Subcutaneous abdominal adipose tissue (tissue), 5 donors: ENCODE measurements at regions not wholly inside any gene's neighbourhood (a gene's known extent, or its start where the extent isn't known, plus 50 kb on each side); places are given as distances from the start of the nearest gene placed in this dataset.

Experiments
- H3K27ac ChIP-seq: one replicate; pipeline ENCODE4 v1.7.0; 2013; ENCODE audit warnings: low read depth, mild to moderate bottlenecking, inconsistent platforms, low read length, moderate library complexity
- H3K27me3 ChIP-seq, 5 donors: one replicate each; pipeline ENCODE4 v1.7.0; 2013; ENCODE audit warnings: low read length in 5 of 5, inconsistent platforms in 1 of 5; ENCODE audit not compliant: control insufficient read depth in 5 of 5, insufficient read depth in 4 of 5
- H3K36me3 ChIP-seq, 5 donors: one replicate each; pipeline ENCODE4 v1.7.0; 2013; ENCODE audit warnings: low read length in 5 of 5; ENCODE audit not compliant: control insufficient read depth in 5 of 5, insufficient read depth in 5 of 5
- H3K4me1 ChIP-seq, 5 donors: one replicate each; pipeline ENCODE4 v1.7.0; 2013; ENCODE audit warnings: low read length in 5 of 5, mild to moderate bottlenecking in 3 of 5, moderate library complexity in 1 of 5; ENCODE audit not compliant: control insufficient read depth in 5 of 5, insufficient read depth in 5 of 5
- H3K4me3 ChIP-seq, 5 donors: one replicate each; pipeline ENCODE4 v1.7.0; 2013; ENCODE audit warnings: low read length in 5 of 5, low read depth in 1 of 5
- H3K9ac ChIP-seq, 5 donors: one replicate each; pipeline ENCODE4 v1.7.0; 2013; ENCODE audit warnings: low read length in 5 of 5, mild to moderate bottlenecking in 4 of 5, moderate library complexity in 3 of 5
- H3K9me3 ChIP-seq, 5 donors: one replicate each; pipeline ENCODE4 v1.7.0; 2013; ENCODE audit warnings: low read length in 5 of 5; ENCODE audit not compliant: control insufficient read depth in 5 of 5
- donor health status: healthy.
- donor health status: healthy.
- donor health status: healthy.
- donor health status: healthy.
- donor health status: healthy.

GRCh38 chr4:53714236-53715140 lies 123.2 kb upstream of the LNX1 start:
- no peaks in the 10 kb centered on the region for H3K9me3 ChIP-seq
- peaks cover 0 to 3% (median 0%) of the 10 kb centered on the region in 5 donors for H3K27me3 ChIP-seq
- no peaks in the 10 kb centered on the region for H3K36me3 ChIP-seq
- H3K27ac ChIP-seq, result no peak overlapping the region
- no peak overlapping the region for H3K4me3 ChIP-seq
- H3K4me1 ChIP-seq, result peaks cover 0 to 11% (median 0%) of the 10 kb centered on the region in 5 donors
- H3K9ac ChIP-seq, result no peak overlapping the region

DNA sequence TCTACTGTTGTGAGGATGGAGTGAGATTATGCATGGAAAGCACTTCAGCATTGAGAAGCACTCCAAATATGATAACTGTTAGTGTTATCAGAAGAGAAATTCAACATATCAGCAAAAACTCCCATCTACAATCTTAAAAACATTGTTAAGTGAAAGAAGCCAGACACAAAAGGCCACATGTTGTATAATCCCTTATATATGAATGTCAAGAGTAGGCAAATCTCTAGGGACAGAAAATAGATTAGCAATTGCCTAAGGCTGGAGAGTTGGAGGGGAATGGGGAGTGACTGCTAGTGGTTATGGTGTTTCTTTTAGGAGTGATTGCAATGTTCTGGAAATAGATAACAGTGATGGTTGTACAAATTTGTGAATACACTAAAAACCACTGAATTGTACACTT lies 122.5 kb upstream of the LNX1 start:
- peaks cover 0 to 11% (median 0%) of the 10 kb centered on the region in 5 donors for H3K4me1 ChIP-seq
- H3K27me3 ChIP-seq, result peaks cover 0 to 3% (median 0%) of the 10 kb centered on the region in 5 donors
- H3K36me3 ChIP-seq, result no peaks in the 10 kb centered on the region
- no peak overlapping the region for H3K4me3 ChIP-seq
- H3K9me3 ChIP-seq, result no peaks in the 10 kb centered on the region
- no peak overlapping the region for H3K27ac ChIP-seq
- H3K9ac ChIP-seq, result no peak overlapping the region

DNA sequence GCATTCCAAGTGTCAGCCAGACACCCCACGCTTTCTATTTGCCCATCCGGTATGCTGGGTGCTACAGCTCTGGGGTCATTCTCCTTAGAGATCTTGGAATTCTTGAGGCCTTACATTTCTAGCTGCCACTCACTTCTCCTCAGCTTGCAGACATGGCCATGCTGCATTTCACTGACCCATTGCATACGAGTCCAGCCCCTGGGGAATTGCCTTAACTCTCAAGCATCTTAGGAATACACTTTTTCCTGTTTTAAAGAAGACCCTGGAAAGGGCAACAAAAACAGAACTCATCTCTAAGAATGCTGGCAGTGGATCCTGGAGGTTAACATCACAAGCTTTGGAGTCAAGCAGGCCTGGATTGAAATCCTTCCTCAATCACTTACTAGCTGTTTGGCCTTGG lies 122.0 kb upstream of the LNX1 start:
- no peaks in the 10 kb centered on the region for H3K9me3 ChIP-seq
- H3K27me3 ChIP-seq, result peaks cover 0 to 3% (median 0%) of the 10 kb centered on the region in 5 donors
- H3K9ac ChIP-seq, result no peak overlapping the region
- H3K36me3 ChIP-seq, result no peaks in the 10 kb centered on the region
- H3K4me3 ChIP-seq, result no peak overlapping the region
- H3K4me1 ChIP-seq, result peaks cover 0 to 11% (median 0%) of the 10 kb centered on the region in 5 donors
- H3K27ac ChIP-seq, result no peak overlapping the region

DNA sequence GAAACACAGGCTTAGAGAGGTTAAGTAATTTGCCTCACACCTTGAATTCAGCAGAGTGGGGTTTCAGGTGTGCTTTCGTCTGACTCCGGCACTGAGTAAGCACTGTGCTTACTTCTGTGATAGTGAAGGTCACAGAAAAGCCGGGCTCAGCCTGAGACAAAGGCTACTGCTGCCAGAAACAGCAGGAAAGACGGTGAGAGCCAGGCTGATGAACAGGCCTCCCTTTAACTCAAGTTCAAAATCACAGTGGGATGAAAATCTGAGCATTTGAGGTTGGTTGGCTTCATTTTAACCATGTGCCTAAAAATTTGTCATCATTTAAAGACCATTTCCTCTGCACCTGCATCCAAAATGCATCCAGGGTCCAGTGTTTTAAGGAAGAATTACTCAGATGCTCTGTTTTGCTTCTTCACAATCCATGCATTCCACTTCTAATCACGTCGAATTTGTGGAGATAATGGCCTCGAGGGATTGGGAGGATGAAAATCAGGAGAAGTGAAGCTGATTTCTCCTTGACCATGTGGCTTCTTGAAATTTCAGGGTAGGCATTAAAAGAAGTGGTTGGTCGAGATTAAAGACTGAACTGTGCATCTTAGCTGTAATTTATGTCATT lies 121.2 kb upstream of the LNX1 start:
- H3K9ac ChIP-seq, result no peak overlapping the region
- H3K27ac ChIP-seq, result no peak overlapping the region
- peaks cover 0 to 11% (median 0%) of the 10 kb centered on the region in 5 donors for H3K4me1 ChIP-seq

GRCh38 chr4:53711926-53712325 lies 120.6 kb upstream of the LNX1 start:
- Histone ChIP-seq H3K4me3 (no peak overlapping the region), H3K9me3 (no peaks in the 10 kb centered on the region), H3K27ac (no peak overlapping the region), H3K4me1 (peaks cover 0 to 6% (median 0%) of the 10 kb centered on the region in 5 donors), H3K36me3 (no peaks in the 10 kb centered on the region), H3K27me3 (peaks cover 0 to 3% (median 0%) of the 10 kb centered on the region in 5 donors), H3K9ac (no peak overlapping the region)

More for the DNA sequence above, 121.2 kb upstream of the LNX1 start:
- no peak overlapping the region for H3K4me3 ChIP-seq
- H3K9me3 ChIP-seq, result no peaks in the 10 kb centered on the region
- H3K27me3 ChIP-seq, result peaks cover 0 to 3% (median 0%) of the 10 kb centered on the region in 5 donors
- H3K36me3 ChIP-seq, result no peaks in the 10 kb centered on the region

GRCh38 chr4:53709693-53710092 lies 118.4 kb upstream of the LNX1 start:
- Histone ChIP-seq H3K27ac (no peak overlapping the region), H3K9ac (no peak overlapping the region), H3K27me3 (peaks cover 0 to 3% (median 0%) of the 10 kb centered on the region in 5 donors), H3K4me1 (peaks cover 0 to 14% (median 5%) of the 10 kb centered on the region in 5 donors), H3K36me3 (no peaks in the 10 kb centered on the region), H3K4me3 (no peak overlapping the region), H3K9me3 (no peaks in the 10 kb centered on the region)

- peaks cover 10 to 29% (median 21%) of the 10 kb centered on the region in 5 donors for H3K4me1 ChIP-seq
- no peak overlapping the region for H3K9ac ChIP-seq
- no peaks in the 10 kb centered on the region for H3K36me3 ChIP-seq
Observed at GRCh38 chr4:53707491-53707890, 116.2 kb upstream of the LNX1 start.

GRCh38 chr4:53706422-53707032 lies 115.2 kb upstream of the LNX1 start:
- no peak overlapping the region for H3K9ac ChIP-seq
- H3K9me3 ChIP-seq, result no peaks in the 10 kb centered on the region
- no peaks in the 10 kb centered on the region for H3K36me3 ChIP-seq
- H3K27me3 ChIP-seq, result peaks cover 0 to 3% (median 0%) of the 10 kb centered on the region in 5 donors
- H3K4me1 ChIP-seq, result peaks cover 10 to 34% (median 24%) of the 10 kb centered on the region in 5 donors
- no peak overlapping the region for H3K27ac ChIP-seq
- no peak overlapping the region for H3K4me3 ChIP-seq

More at GRCh38 chr4:53707491-53707890, 116.2 kb upstream of the LNX1 start:
- Histone ChIP-seq H3K9me3 (no peaks in the 10 kb centered on the region), H3K27ac (no peak overlapping the region), H3K4me3 (no peak overlapping the region), H3K27me3 (peaks cover 0 to 3% (median 0%) of the 10 kb centered on the region in 5 donors)

DNA sequence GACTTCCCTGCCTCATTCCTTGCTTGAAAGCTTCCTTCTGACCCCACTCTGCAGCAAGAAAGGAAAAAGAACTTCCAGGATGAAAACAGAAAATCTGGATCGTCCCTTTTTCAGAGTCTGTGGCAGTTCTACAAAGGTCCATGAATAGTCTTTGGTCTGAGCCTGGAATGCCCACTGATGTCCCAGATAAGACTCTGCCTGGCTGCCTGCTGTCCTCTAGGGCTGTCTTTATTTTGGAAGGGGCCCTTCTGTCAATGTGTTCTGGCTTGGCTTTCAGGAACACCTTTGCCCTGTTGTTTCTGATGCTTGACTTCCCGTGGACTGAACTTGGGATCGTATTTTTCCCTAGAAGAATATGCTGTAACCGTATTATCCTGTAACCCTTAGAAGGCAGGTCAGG lies 114.7 kb upstream of the LNX1 start:
- Histone ChIP-seq H3K27ac (no peak overlapping the region), H3K36me3 (no peaks in the 10 kb centered on the region), H3K4me3 (no peak overlapping the region), H3K9ac (no peak overlapping the region), H3K9me3 (no peaks in the 10 kb centered on the region), H3K4me1 (peaks cover 10 to 34% (median 24%) of the 10 kb centered on the region in 5 donors), H3K27me3 (peaks cover 0 to 3% (median 0%) of the 10 kb centered on the region in 5 donors)
